ENCODE measurements at regions not wholly inside any gene's neighbourhood (a gene's known extent, or its start where the extent isn't known, plus 50 kb on each side); places are given as distances from the start of the nearest gene placed in this dataset.

GRCh38 chr3:8094415-8094814, 407.2 kb upstream of the LMCD1 start:
- TF ChIP-seq CTCF (IDR thresholded peaks at IDR 0.05; ENCODE audit: low read depth, low read length, poor library complexity, severe bottlenecking) (no peak), EZH2phosphoT487 (IDR thresholded peaks at IDR 0.05; ENCODE audit: borderline replicate concordance, low read length) (no peak)

Data from DOHH2 (cell line).